ENCODE measurements at regions not wholly inside any gene's neighbourhood (a gene's known extent, or its start where the extent isn't known, plus 50 kb on each side); places are given as distances from the start of the nearest gene placed in this dataset.

GRCh38 chr2:217660423-217660822 is 342.4 kb downstream of the TNS1 start:
- no peaks in the 10 kb centered on the region for H3K9me3 ChIP-seq (ENCODE audit: insufficient read depth, low read length)
- no peaks in the 10 kb centered on the region for H3K79me2 ChIP-seq (ENCODE audit: insufficient read depth, low read length)
- no peak overlapping the region for H3K4me2 ChIP-seq (ENCODE audit: low read depth, low read length, poor library complexity, severe bottlenecking)
- H3K27me3 ChIP-seq (ENCODE audit: low read length) = no peaks in the 10 kb centered on the region
- H3K27ac ChIP-seq (ENCODE audit: low read depth, low read length) = no peak overlapping the region
- H3K9ac ChIP-seq (ENCODE audit: low read length) = no peak overlapping the region
- no peak overlapping the region for H2AFZ ChIP-seq (ENCODE audit: low read depth, low read length, severe bottlenecking)
- no peaks in the 10 kb centered on the region for H4K20me1 ChIP-seq (ENCODE audit: low read depth, low read length)
- no peaks in the 10 kb centered on the region for H3F3A ChIP-seq (ENCODE audit: insufficient read depth)
- no peak for TF ChIP-seq CTCF (IDR thresholded peaks at IDR 0.05; ENCODE audit: insufficient read depth, low read length, poor library complexity, severe bottlenecking)
- TF ChIP-seq EZH2phosphoT487 (conservative IDR thresholded peaks at IDR 0.05; ENCODE audit: low read length) = no peak
- H3K36me3 ChIP-seq (ENCODE audit: low read length) = no peaks in the 10 kb centered on the region
- no peak overlapping the region for H3K4me3 ChIP-seq (ENCODE audit: insufficient read depth, low read length, poor library complexity, severe bottlenecking)
- H3K9me2 ChIP-seq (replicated peaks; ENCODE audit: insufficient read depth, low read length) = no peaks in the 10 kb centered on the region

DNA sequence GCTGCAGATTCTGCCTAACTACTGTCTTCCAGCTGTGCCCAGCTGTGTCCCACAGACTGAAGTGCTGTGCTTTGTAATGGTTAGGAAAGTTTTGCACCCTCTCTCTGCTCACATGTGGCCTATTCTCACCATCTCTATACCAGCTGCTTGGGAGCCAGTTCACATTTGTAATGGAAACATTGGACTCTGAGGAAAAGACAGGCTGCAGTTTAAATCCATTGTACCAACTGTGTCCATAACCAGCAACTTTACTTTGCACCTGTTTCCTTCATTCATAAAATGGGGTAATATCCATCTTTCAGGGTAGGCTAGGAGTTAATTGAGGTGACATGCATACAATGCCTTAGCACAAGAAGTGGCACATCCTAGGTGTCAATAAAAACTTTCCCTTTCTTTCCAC is 344.0 kb downstream of the TNS1 start:
- no peak for TF ChIP-seq EZH2phosphoT487 (conservative IDR thresholded peaks at IDR 0.05; ENCODE audit: low read length)
- TF ChIP-seq CTCF (IDR thresholded peaks at IDR 0.05; ENCODE audit: insufficient read depth, low read length, poor library complexity, severe bottlenecking) = no peak
- Histone ChIP-seq H2AFZ (ENCODE audit: low read depth, low read length, severe bottlenecking) (no peak overlapping the region), H3K9me2 (replicated peaks; ENCODE audit: insufficient read depth, low read length) (no peaks in the 10 kb centered on the region), H4K20me1 (ENCODE audit: low read depth, low read length) (no peaks in the 10 kb centered on the region), H3K79me2 (ENCODE audit: insufficient read depth, low read length) (no peaks in the 10 kb centered on the region), H3K27ac (ENCODE audit: low read depth, low read length) (no peak overlapping the region), H3K4me3 (ENCODE audit: insufficient read depth, low read length, poor library complexity, severe bottlenecking) (no peak overlapping the region), H3K9ac (ENCODE audit: low read length) (no peak overlapping the region), H3F3A (ENCODE audit: insufficient read depth) (no peaks in the 10 kb centered on the region), H3K9me3 (ENCODE audit: insufficient read depth, low read length) (no peaks in the 10 kb centered on the region), H3K36me3 (ENCODE audit: low read length) (no peaks in the 10 kb centered on the region), H3K4me2 (ENCODE audit: low read depth, low read length, poor library complexity, severe bottlenecking) (no peak overlapping the region), H3K27me3 (ENCODE audit: low read length) (no peaks in the 10 kb centered on the region)

DNA sequence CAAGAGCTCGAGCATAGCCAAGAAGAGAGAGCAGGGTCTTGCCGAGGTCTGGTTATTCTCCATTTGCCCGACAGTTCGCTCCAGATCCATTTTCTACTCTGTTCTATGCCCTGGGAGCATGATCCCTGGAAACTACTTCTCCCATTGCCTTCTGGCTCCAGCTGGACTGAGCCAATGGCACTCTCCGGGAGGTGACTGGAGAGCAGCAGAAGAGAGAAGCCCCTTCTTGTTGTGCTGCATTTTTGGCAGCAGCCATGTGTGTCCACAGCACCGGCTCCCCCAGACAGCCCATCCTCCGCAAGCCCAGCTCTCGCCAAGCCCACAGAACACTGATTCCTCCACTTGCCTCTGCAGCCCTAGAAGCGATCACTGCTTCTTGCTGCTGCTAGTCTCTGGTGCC is 345.5 kb downstream of the TNS1 start:
- Histone ChIP-seq H3K4me3 (ENCODE audit: insufficient read depth, low read length, poor library complexity, severe bottlenecking) (no peak overlapping the region), H3F3A (ENCODE audit: insufficient read depth) (no peaks in the 10 kb centered on the region), H3K27ac (ENCODE audit: low read depth, low read length) (no peak overlapping the region), H3K9me3 (ENCODE audit: insufficient read depth, low read length) (no peaks in the 10 kb centered on the region), H2AFZ (ENCODE audit: low read depth, low read length, severe bottlenecking) (no peak overlapping the region), H3K36me3 (ENCODE audit: low read length) (no peaks in the 10 kb centered on the region), H3K9me2 (replicated peaks; ENCODE audit: insufficient read depth, low read length) (no peaks in the 10 kb centered on the region), H3K27me3 (ENCODE audit: low read length) (no peaks in the 10 kb centered on the region), H3K79me2 (ENCODE audit: insufficient read depth, low read length) (no peaks in the 10 kb centered on the region), H3K4me2 (ENCODE audit: low read depth, low read length, poor library complexity, severe bottlenecking) (no peak overlapping the region), H4K20me1 (ENCODE audit: low read depth, low read length) (no peaks in the 10 kb centered on the region), H3K9ac (ENCODE audit: low read length) (no peak overlapping the region)
- TF ChIP-seq EZH2phosphoT487 (conservative IDR thresholded peaks at IDR 0.05; ENCODE audit: low read length) (no peak), CTCF (IDR thresholded peaks at IDR 0.05; ENCODE audit: insufficient read depth, low read length, poor library complexity, severe bottlenecking) (no peak)

DNA sequence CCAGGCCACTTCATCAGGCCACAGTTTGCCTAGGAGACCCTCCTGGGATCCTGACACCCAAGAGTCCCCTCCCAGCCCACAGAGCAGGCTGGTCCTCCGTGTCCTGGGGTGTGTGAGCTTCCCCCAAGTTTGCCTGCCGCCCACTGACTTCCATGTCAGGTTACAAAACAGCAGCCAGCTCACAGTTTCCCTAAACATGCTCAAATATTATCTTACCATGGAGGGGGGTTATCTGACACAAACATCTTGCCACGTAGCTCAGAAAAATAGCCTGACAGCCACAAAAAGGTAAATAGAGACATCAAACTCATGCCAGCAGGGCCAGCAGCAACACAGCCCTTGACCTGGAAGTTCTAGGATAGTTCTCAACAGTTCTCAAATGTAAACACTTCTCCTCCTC is 346.5 kb downstream of the TNS1 start:
- no peak for TF ChIP-seq CTCF (IDR thresholded peaks at IDR 0.05; ENCODE audit: insufficient read depth, low read length, poor library complexity, severe bottlenecking)
- no peak for TF ChIP-seq EZH2phosphoT487 (conservative IDR thresholded peaks at IDR 0.05; ENCODE audit: low read length)
- no peak overlapping the region for H3K27ac ChIP-seq (ENCODE audit: low read depth, low read length)

More for the DNA sequence above, 346.5 kb downstream of the TNS1 start:
- no peak overlapping the region for H3K9ac ChIP-seq (ENCODE audit: low read length)
- H3K79me2 ChIP-seq (ENCODE audit: insufficient read depth, low read length) = no peaks in the 10 kb centered on the region
- H3K9me2 ChIP-seq (replicated peaks; ENCODE audit: insufficient read depth, low read length) = no peaks in the 10 kb centered on the region
- no peaks in the 10 kb centered on the region for H4K20me1 ChIP-seq (ENCODE audit: low read depth, low read length)
- H2AFZ ChIP-seq (ENCODE audit: low read depth, low read length, severe bottlenecking) = no peak overlapping the region
- H3F3A ChIP-seq (ENCODE audit: insufficient read depth) = no peaks in the 10 kb centered on the region
- no peak overlapping the region for H3K4me3 ChIP-seq (ENCODE audit: insufficient read depth, low read length, poor library complexity, severe bottlenecking)
- H3K36me3 ChIP-seq (ENCODE audit: low read length) = no peaks in the 10 kb centered on the region
- H3K9me3 ChIP-seq (ENCODE audit: insufficient read depth, low read length) = no peaks in the 10 kb centered on the region
- no peaks in the 10 kb centered on the region for H3K27me3 ChIP-seq (ENCODE audit: low read length)
- no peak overlapping the region for H3K4me2 ChIP-seq (ENCODE audit: low read depth, low read length, poor library complexity, severe bottlenecking)

Measured in SU-DHL-6 (cell line).